Neural progenitor cell (in vitro differentiated cells): ENCODE measurements at regions not wholly inside any gene's neighbourhood (a gene's known extent, or its start where the extent isn't known, plus 50 kb on each side); places are given as distances from the start of the nearest gene placed in this dataset.
A peak's percentile ranks its signal among the peaks of the same experiment; 100 is the strongest.

Experiments
- DNase-seq: peaks from one replicate; pipeline ENCODE4 v3.0.0-alpha.2; 2016; ENCODE audit warnings: low spot score
- H2AFZ ChIP-seq: fragments of 200-600 bp; sonication (generic); replicated peaks from 2 replicates; pipeline ENCODE4 v1.6.1; 2016; ENCODE audit warnings: antibody characterized with exemption
- H3F3A ChIP-seq: fragments of 200-600 bp; sonication (generic); 2 replicates; pipeline ENCODE4 v1.6.1; 2016; ENCODE audit warnings: antibody characterized with exemption, low read depth
- H3K27ac ChIP-seq: fragments of 200-600 bp; sonication (generic); 2 replicates; pipeline ENCODE4 v1.5.1; 2016; ENCODE audit warnings: mild to moderate bottlenecking
- H3K27me3 ChIP-seq: fragments of 200-600 bp; sonication (generic); 2 replicates; pipeline ENCODE4 v1.6.1; 2016; ENCODE audit warnings: mild to moderate bottlenecking, moderate library complexity
- H3K36me3 ChIP-seq: fragments of 200-600 bp; sonication (generic); 2 replicates; pipeline ENCODE4 v1.5.1; 2016
- H3K4me1 ChIP-seq: fragments of 200-600 bp; sonication (generic); 2 replicates; pipeline ENCODE4 v1.6.1; 2016; ENCODE audit warnings: mixed run types
- H3K4me2 ChIP-seq: fragments of 200-600 bp; sonication (generic); 2 replicates; pipeline ENCODE4 v1.6.1; 2016
- H3K4me3 ChIP-seq: fragments of 200-600 bp; sonication (generic); 2 replicates; pipeline ENCODE4 v1.5.1; 2016
- H3K79me2 ChIP-seq: fragments of 200-600 bp; sonication (generic); 2 replicates; pipeline ENCODE4 v1.6.1; 2016; ENCODE audit warnings: low read depth
- H3K9ac ChIP-seq: fragments of 200-600 bp; sonication (generic); 2 replicates; pipeline ENCODE4 v1.6.1; 2016
- H3K9me3 ChIP-seq: fragments of 200-600 bp; sonication (generic); 2 replicates; pipeline ENCODE4 v1.5.1; 2016; ENCODE audit warnings: low read depth
- H4K20me1 ChIP-seq: fragments of 200-600 bp; sonication (generic); 2 replicates; pipeline ENCODE4 v1.6.1; 2016; ENCODE audit warnings: low read depth
- H3K27ac Mint-ChIP-seq: 3 replicates; pipeline ENCODE4 v1.8.0; 2021; ENCODE audit warnings: mixed read lengths
- H3K27me3 Mint-ChIP-seq: 2 replicates; pipeline ENCODE4 v1.8.0; 2022; ENCODE audit warnings: low read depth, mild to moderate bottlenecking, inconsistent platforms, moderate library complexity, mixed read lengths; ENCODE audit not compliant: insufficient read depth
- H3K36me3 Mint-ChIP-seq: 3 replicates; pipeline ENCODE4 v1.8.0; 2021; ENCODE audit warnings: mixed read lengths
- H3K4me1 Mint-ChIP-seq: 3 replicates; pipeline ENCODE4 v1.8.0; 2021; ENCODE audit warnings: mixed read lengths
- H3K4me3 Mint-ChIP-seq: 3 replicates; pipeline ENCODE4 v1.8.0; 2021; ENCODE audit warnings: mild to moderate bottlenecking, moderate library complexity, mixed read lengths
- H3K9me3 Mint-ChIP-seq: 3 replicates; pipeline ENCODE4 v1.8.0; 2020; ENCODE audit warnings: mixed read lengths
- EZH2 ChIP-seq: fragments of 200-600 bp; sonication (generic); IDR thresholded peaks from 2 replicates; pipeline ENCODE4 v1.6.1; 2017; ENCODE audit warnings: antibody characterized with exemption, mild to moderate bottlenecking, moderate library complexity
- EZH2phosphoT487 ChIP-seq: fragments of 200-600 bp; sonication (generic); IDR thresholded peaks from 2 replicates; pipeline ENCODE4 v1.6.1; 2017; ENCODE audit warnings: antibody characterized with exemption
- TF ChIP-seq, protein P1 (sequence below): fragments of 200-600 bp; sonication (generic); IDR thresholded peaks from 2 replicates; pipeline ENCODE4 v1.5.1; 2017; ENCODE audit warnings: antibody characterized with exemption, mild to moderate bottlenecking

DNA sequence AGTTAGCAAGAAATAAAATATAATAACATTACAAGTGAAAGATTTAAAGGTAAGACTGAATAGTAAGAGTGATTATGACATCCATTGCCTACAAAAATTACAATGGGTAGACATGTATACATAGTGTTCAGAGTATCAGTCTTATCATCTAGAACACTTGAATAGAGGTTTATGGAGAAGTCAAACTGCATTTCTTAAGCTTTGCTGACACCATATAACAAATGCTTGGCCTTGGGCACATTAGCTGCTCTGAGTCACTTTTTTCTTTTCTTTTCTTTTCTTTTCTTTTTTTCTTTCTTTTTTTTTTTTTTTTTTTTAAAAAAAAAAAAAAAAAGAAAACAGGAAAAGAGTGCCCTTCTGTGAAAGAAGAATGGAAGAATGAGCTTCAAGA lies 220.0 kb downstream of the SPCS3 start:
- H3K4me2 ChIP-seq = no peak overlapping the region
- H3K79me2 ChIP-seq = no peaks in the 10 kb centered on the region
- Mint-ChIP-seq H3K27ac (no peak overlapping the region), H3K9me3 (no peaks in the 10 kb centered on the region), H3K4me3 (no peak overlapping the region), H3K4me1 (no peaks in the 10 kb centered on the region), H3K36me3 (no peaks in the 10 kb centered on the region), H3K27me3 (no peaks in the 10 kb centered on the region)
- H3K27me3 ChIP-seq = no peaks in the 10 kb centered on the region
- no peak overlapping the region for H3K27ac ChIP-seq
- H3K36me3 ChIP-seq = no peaks in the 10 kb centered on the region
- no peaks in the 10 kb centered on the region for H3F3A ChIP-seq
- no peak overlapping the region for H3K4me3 ChIP-seq
- no peaks in the 10 kb centered on the region for H3K4me1 ChIP-seq
- TF ChIP-seq, protein P1, sequence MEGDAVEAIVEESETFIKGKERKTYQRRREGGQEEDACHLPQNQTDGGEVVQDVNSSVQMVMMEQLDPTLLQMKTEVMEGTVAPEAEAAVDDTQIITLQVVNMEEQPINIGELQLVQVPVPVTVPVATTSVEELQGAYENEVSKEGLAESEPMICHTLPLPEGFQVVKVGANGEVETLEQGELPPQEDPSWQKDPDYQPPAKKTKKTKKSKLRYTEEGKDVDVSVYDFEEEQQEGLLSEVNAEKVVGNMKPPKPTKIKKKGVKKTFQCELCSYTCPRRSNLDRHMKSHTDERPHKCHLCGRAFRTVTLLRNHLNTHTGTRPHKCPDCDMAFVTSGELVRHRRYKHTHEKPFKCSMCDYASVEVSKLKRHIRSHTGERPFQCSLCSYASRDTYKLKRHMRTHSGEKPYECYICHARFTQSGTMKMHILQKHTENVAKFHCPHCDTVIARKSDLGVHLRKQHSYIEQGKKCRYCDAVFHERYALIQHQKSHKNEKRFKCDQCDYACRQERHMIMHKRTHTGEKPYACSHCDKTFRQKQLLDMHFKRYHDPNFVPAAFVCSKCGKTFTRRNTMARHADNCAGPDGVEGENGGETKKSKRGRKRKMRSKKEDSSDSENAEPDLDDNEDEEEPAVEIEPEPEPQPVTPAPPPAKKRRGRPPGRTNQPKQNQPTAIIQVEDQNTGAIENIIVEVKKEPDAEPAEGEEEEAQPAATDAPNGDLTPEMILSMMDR = no peak
- TF ChIP-seq EZH2 (no peak), EZH2phosphoT487 (no peak)
- H3K9me3 ChIP-seq = no peaks in the 10 kb centered on the region
- no peak overlapping the region for H2AFZ ChIP-seq
- DNase-seq = no peak
- no peaks in the 10 kb centered on the region for H4K20me1 ChIP-seq
- H3K9ac ChIP-seq = no peak overlapping the region

GRCh38 chr4:176540814-176541213 lies 221.0 kb downstream of the SPCS3 start:
- no peaks in the 10 kb centered on the region for H4K20me1 ChIP-seq

GRCh38 chr4:176545872-176546271 lies 226.1 kb downstream of the SPCS3 start:
- Mint-ChIP-seq H3K36me3 (no peaks in the 10 kb centered on the region), H3K27me3 (peaks cover 3% of the 10 kb centered on the region), H3K27ac (peak overlapping the region; percentile 26), H3K9me3 (no peaks in the 10 kb centered on the region), H3K4me3 (no peak overlapping the region), H3K4me1 (peaks cover 6% of the 10 kb centered on the region)
- H3K9ac ChIP-seq = no peak overlapping the region
- no peaks in the 10 kb centered on the region for H4K20me1 ChIP-seq
- H3K9me3 ChIP-seq = no peaks in the 10 kb centered on the region
- TF ChIP-seq, protein P1 = no peak
- no peak for TF ChIP-seq EZH2
- no peak for TF ChIP-seq EZH2phosphoT487
- no peak for DNase-seq
- no peak overlapping the region for H2AFZ ChIP-seq
- no peak overlapping the region for H3K4me2 ChIP-seq
- no peaks in the 10 kb centered on the region for H3K27me3 ChIP-seq
- no peak overlapping the region for H3K4me3 ChIP-seq
- H3F3A ChIP-seq = no peaks in the 10 kb centered on the region
- no peak overlapping the region for H3K27ac ChIP-seq
- no peaks in the 10 kb centered on the region for H3K36me3 ChIP-seq
- no peaks in the 10 kb centered on the region for H3K4me1 ChIP-seq
- H3K79me2 ChIP-seq = no peaks in the 10 kb centered on the region

More at GRCh38 chr4:176540814-176541213, 221.0 kb downstream of the SPCS3 start:
- Histone ChIP-seq H3K9me3 (no peaks in the 10 kb centered on the region), H3K27me3 (no peaks in the 10 kb centered on the region), H3K9ac (no peak overlapping the region), H3K4me3 (no peak overlapping the region), H3K27ac (no peak overlapping the region), H3K4me2 (no peak overlapping the region), H2AFZ (no peak overlapping the region), H3K4me1 (no peaks in the 10 kb centered on the region), H3K36me3 (no peaks in the 10 kb centered on the region), H3K79me2 (no peaks in the 10 kb centered on the region), H3F3A (no peaks in the 10 kb centered on the region)
- Mint-ChIP-seq H3K9me3 (no peaks in the 10 kb centered on the region), H3K27ac (no peak overlapping the region), H3K4me3 (no peak overlapping the region), H3K27me3 (no peaks in the 10 kb centered on the region), H3K4me1 (no peaks in the 10 kb centered on the region), H3K36me3 (no peaks in the 10 kb centered on the region)
- no peak for TF ChIP-seq EZH2
- TF ChIP-seq, protein P1 = no peak
- TF ChIP-seq EZH2phosphoT487 = no peak
- DNase-seq = no peak
